Neuronal stem cell (in vitro differentiated cells): ENCODE measurements at regions not wholly inside any gene's neighbourhood (a gene's known extent, or its start where the extent isn't known, plus 50 kb on each side); places are given as distances from the start of the nearest gene placed in this dataset.

ENCODE experiments used
- DNase-seq: peaks from one replicate; pipeline ENCODE4 v3.0.0-alpha.2; 2013; ENCODE audit warnings: low spot score
- H2AFZ ChIP-seq: one replicate; pipeline ENCODE4 v1.6.1; 2013; ENCODE audit warnings: mild to moderate bottlenecking, low read length, inconsistent platforms
- H2AK5ac ChIP-seq: 2 replicates; pipeline ENCODE4 v1.6.1; 2013; ENCODE audit warnings: low read depth, mild to moderate bottlenecking, inconsistent platforms, low read length, moderate library complexity, mixed read lengths
- H2BK120ac ChIP-seq: 2 replicates; pipeline ENCODE4 v1.6.1; 2013; ENCODE audit warnings: low read depth, mild to moderate bottlenecking, inconsistent platforms, low read length, moderate library complexity, mixed read lengths
- H2BK12ac ChIP-seq: one replicate; pipeline ENCODE4 v1.6.1; 2013; ENCODE audit warnings: low read length, inconsistent platforms
- H2BK15ac ChIP-seq: 2 replicates; pipeline ENCODE4 v1.6.1; 2013; ENCODE audit warnings: mild to moderate bottlenecking, low read length, inconsistent platforms, mixed read lengths
- H2BK5ac ChIP-seq: one replicate; pipeline ENCODE4 v1.6.1; 2013; ENCODE audit warnings: inconsistent platforms, mild to moderate bottlenecking, low read length, moderate library complexity
- H3K14ac ChIP-seq: one replicate; pipeline ENCODE4 v1.6.1; 2013; ENCODE audit warnings: low read length, inconsistent platforms
- H3K18ac ChIP-seq: 2 replicates; pipeline ENCODE4 v1.6.1; 2013; ENCODE audit warnings: low read length, inconsistent platforms
- H3K23ac ChIP-seq: 2 replicates; pipeline ENCODE4 v1.6.1; 2013; ENCODE audit warnings: low read depth, mild to moderate bottlenecking, mixed read lengths, low read length, inconsistent platforms; ENCODE audit not compliant: poor library complexity
- H3K27ac ChIP-seq: replicated peaks from 3 replicates; pipeline ENCODE4 v1.5.1; 2013; ENCODE audit warnings: low read length, inconsistent platforms
- H3K27me3 ChIP-seq, 3 experiments: 2 replicates each; pipeline ENCODE4 v1.6.1; 2013; ENCODE audit warnings: low read length in 3 of 3, mild to moderate bottlenecking in 2 of 3, inconsistent platforms in 1 of 3, low read depth in 1 of 3, mixed read lengths in 1 of 3, moderate library complexity in 1 of 3; ENCODE audit not compliant: control insufficient read depth in 3 of 3, insufficient read depth in 3 of 3
- H3K36me3 ChIP-seq, 2 donors: replicated peaks in 1 of 2; 2 replicates each; pipeline ENCODE4 v1.6.1; 2013; ENCODE audit warnings: low read length in 2 of 2; ENCODE audit not compliant: control insufficient read depth in 2 of 2, insufficient read depth in 2 of 2
- H3K4ac ChIP-seq: 2 replicates; pipeline ENCODE4 v1.6.1; 2013; ENCODE audit warnings: inconsistent platforms, mild to moderate bottlenecking, low read length, moderate library complexity
- H3K4me1 ChIP-seq, 2 donors: 1 replicate in 1 of 2; 2 replicates in 1 of 2; pipeline ENCODE4 v1.6.1; 2013; ENCODE audit warnings: low read length in 2 of 2, low read depth in 1 of 2; ENCODE audit not compliant: control insufficient read depth in 2 of 2, insufficient read depth in 1 of 2
- H3K4me2 ChIP-seq: one replicate; pipeline ENCODE4 v1.6.1; 2013; ENCODE audit warnings: mild to moderate bottlenecking, low read length, inconsistent platforms; ENCODE audit not compliant: insufficient read depth, poor library complexity, severe bottlenecking
- H3K4me3 ChIP-seq, 2 donors: 2 replicates each; pipeline ENCODE4 v1.5.1; 2013; ENCODE audit warnings: low read length in 2 of 2, mild to moderate bottlenecking in 2 of 2, inconsistent platforms in 1 of 2, moderate library complexity in 1 of 2
- H3K79me1 ChIP-seq: one replicate; pipeline ENCODE4 v1.6.1; 2013; ENCODE audit warnings: low read depth, mild to moderate bottlenecking, inconsistent platforms, low read length, moderate library complexity
- H3K9ac ChIP-seq: one replicate; pipeline ENCODE4 v1.6.1; 2013; ENCODE audit warnings: mild to moderate bottlenecking, low read depth, low read length, inconsistent platforms; ENCODE audit not compliant: poor library complexity
- H3K9me3 ChIP-seq, 2 donors: replicated peaks in 1 of 2; 2 replicates each; pipeline versions ENCODE3 to v1.6.1; 2013; ENCODE audit warnings: low read length in 2 of 2, mild to moderate bottlenecking in 2 of 2, inconsistent platforms in 1 of 2, low read depth in 1 of 2, mixed read lengths in 1 of 2, moderate library complexity in 1 of 2; ENCODE audit not compliant: control insufficient read depth in 2 of 2, insufficient read depth in 1 of 2
- H4K8ac ChIP-seq: one replicate; pipeline ENCODE4 v1.6.1; 2013; ENCODE audit warnings: low read depth, mild to moderate bottlenecking, inconsistent platforms, low read length, moderate library complexity
- H4K91ac ChIP-seq: one replicate; pipeline ENCODE4 v1.6.1; 2013; ENCODE audit warnings: low read length, low read depth, mild to moderate bottlenecking, inconsistent platforms; ENCODE audit not compliant: poor library complexity
- WGBS, 2 donors: extraction: QIAGEN DNeasy Blood & Tissue Kit; methylation state at CpG; one replicate each; pipeline ENCODE4 v1.1.7; 2013; ENCODE audit warnings: missing lambda C conversion rate in 2 of 2, mixed read lengths in 1 of 2; ENCODE audit not compliant: insufficient read length in 2 of 2, insufficient replicate concordance in 1 of 2; ENCODE audit errors: extremely low coverage in 2 of 2; 5-methylcytosine and 5-hydroxymethylcytosine counted together

DNA sequence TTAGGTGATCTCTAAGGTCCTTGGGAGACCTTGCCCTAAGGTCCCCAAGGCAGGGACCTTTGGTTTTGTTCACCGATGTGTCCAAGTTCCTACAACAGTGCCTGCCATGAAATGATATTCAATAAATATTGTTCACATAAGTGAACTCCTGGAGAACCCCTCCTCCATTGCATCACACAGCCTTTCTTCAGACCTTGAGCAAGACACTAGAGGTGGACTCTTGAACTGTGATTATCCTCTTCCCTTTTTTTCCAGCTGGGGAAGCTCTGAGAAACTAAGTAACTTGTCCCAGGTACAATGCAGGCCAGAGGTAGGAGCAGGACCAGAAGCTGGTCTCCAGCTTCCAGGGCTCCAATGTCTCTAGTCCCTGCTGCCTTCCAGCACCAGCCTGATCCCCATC, 76.6 kb upstream of the LMO1 start:
- H2BK15ac ChIP-seq, result no peak overlapping the region
- H2BK12ac ChIP-seq, result no peak overlapping the region

DNA sequence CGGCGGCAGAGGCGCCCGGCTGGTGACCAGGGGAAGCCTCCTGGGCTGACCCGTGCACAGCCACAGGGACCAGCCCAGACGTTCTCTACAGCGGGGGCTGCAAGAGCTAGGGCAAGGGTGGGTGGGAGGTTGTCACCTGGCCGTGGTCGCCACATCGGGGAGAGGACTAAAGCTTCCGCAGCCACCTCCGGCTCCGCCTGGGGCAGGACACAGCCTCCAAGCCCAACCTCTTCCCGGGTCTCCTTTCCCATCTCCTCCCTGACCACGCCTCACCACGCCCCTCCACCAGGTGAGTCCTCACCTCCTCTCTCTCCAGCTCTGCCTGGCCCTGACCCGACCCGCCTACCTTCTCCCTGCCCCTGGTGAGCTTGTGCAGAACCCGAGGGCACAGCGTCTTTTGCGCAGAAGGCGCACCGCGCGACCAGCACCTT, 75.9 kb upstream of the LMO1 start:
- H3K27ac ChIP-seq, result no peak overlapping the region
- no peak overlapping the region for H3K9ac ChIP-seq
- no peaks in the 10 kb centered on the region for H3K27me3 ChIP-seq
- no peak for DNase-seq
- H3K14ac ChIP-seq, result peak overlapping the region; percentile 66
- no peak overlapping the region for H4K91ac ChIP-seq
- H3K4me3 ChIP-seq, result no peak overlapping the region
- H3K4me2 ChIP-seq, result no peak overlapping the region
- no peak overlapping the region for H2BK15ac ChIP-seq
- peak overlapping the region; percentile 20 for H3K23ac ChIP-seq
- H3K36me3 ChIP-seq, result no peaks in the 10 kb centered on the region
- no peak overlapping the region for H3K4ac ChIP-seq
- no peak overlapping the region for H2BK5ac ChIP-seq
- no peak overlapping the region for H4K8ac ChIP-seq
- peak overlapping the region; percentile 24 for H3K18ac ChIP-seq
- no peaks in the 10 kb centered on the region for H3K79me1 ChIP-seq
- H2AFZ ChIP-seq, result no peak overlapping the region
- H2BK120ac ChIP-seq, result no peak overlapping the region
- no CpG with 5 or more reads among the region's 25 CpGs for WGBS, 2 donors
- H2BK12ac ChIP-seq, result peak overlapping the region; percentile 42
- H2AK5ac ChIP-seq, result peak overlapping the region; percentile 64
- H3K9me3 ChIP-seq, result no peaks in the 10 kb centered on the region
- peaks cover 4 to 12% of the 10 kb centered on the region in 2 donors for H3K4me1 ChIP-seq

More for the DNA sequence above, 76.6 kb upstream of the LMO1 start:
- Histone ChIP-seq H3K14ac (no peak overlapping the region), H3K9ac (no peak overlapping the region), H4K91ac (no peak overlapping the region), H3K27me3 (no peaks in the 10 kb centered on the region), H3K79me1 (no peaks in the 10 kb centered on the region), H3K4me2 (no peak overlapping the region), H3K23ac (peak overlapping the region; percentile 12), H3K27ac (no peak overlapping the region), H2AK5ac (no peak overlapping the region), H3K4me3 (no peak overlapping the region), H3K36me3 (no peaks in the 10 kb centered on the region), H3K4me1 (peaks cover 4 to 12% of the 10 kb centered on the region in 2 donors), H2AFZ (no peak overlapping the region), H3K9me3 (no peaks in the 10 kb centered on the region), H3K18ac (no peak overlapping the region), H2BK120ac (no peak overlapping the region), H3K4ac (no peak overlapping the region), H2BK5ac (no peak overlapping the region), H4K8ac (no peak overlapping the region)
- DNase-seq, result no peak
- WGBS, 2 donors, result no CpG with 5 or more reads among the region's 1 CpG

DNA sequence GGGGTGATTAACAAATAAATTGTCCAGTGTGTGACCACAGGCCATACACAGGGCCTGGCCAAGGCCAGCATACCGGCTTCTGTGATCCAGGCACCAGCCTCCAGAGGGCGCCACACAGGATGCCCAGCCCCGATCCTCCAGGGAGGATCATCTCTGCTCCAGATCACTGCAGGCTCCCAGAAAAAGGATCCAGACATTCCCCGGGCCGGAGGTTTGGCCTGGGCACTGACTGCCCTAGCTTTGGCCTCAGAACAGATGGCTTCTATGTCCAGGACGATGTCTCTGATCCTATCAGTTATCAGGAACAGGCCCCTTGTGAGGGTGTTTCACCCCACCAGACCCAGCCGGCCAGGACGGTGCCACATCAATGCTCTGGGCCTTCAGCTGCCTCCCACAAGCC, 74.5 kb upstream of the LMO1 start:
- no CpG with 5 or more reads among the region's 8 CpGs for WGBS, 2 donors
- Histone ChIP-seq H3K36me3 (no peaks in the 10 kb centered on the region), H2BK15ac (no peak overlapping the region)

DNA sequence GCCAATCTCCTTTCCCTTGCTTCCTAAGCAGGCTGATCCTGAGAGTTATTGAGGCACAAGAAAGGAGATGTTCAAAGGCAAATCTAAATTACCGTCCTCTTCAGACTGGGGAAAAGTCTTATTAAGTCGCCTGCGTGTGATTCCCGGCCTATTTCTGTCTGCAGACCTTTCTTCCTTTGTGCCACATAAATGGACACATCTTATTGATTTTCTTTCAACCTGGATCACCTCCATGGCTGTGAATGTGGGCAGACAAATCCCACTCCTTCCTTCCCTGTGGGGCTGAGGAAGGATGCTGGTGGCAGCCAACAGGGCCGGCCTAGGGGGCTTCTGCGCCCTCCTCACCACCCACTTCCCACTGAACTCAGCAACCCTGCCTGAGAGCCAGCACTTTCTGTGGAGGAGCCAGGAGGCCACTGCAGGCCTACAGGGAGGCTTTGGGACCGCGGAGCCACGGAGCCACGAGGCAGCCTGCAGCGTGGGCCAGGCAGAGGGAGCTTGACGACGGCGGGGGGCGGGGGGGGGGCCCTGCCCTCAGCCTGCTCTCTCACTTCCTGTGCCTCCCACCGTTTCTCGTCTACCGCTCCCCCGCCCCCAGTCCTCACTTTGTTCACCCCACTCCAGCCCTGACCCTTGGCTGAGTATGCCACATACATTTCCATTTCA, 73.6 kb upstream of the LMO1 start:
- no peak overlapping the region for H3K9ac ChIP-seq
- H3K4ac ChIP-seq, result no peak overlapping the region
- no peak overlapping the region for H4K91ac ChIP-seq
- no peak overlapping the region for H2BK120ac ChIP-seq
- H3K27ac ChIP-seq, result no peak overlapping the region
- H2BK15ac ChIP-seq, result peak overlapping the region; percentile 32
- H3K9me3 ChIP-seq, result no peaks in the 10 kb centered on the region
- H3K18ac ChIP-seq, result peak overlapping the region; percentile 58
- no peak overlapping the region for H3K14ac ChIP-seq
- no peak overlapping the region for H3K4me3 ChIP-seq
- WGBS, 2 donors, result no CpG with 5 or more reads among the region's 19 CpGs
- no peaks in the 10 kb centered on the region for H3K36me3 ChIP-seq
- no peaks in the 10 kb centered on the region for H3K79me1 ChIP-seq
- peak overlapping the region; percentile 76 for H2BK12ac ChIP-seq
- DNase-seq, result no peak
- peak overlapping the region; percentile 57 for H2AFZ ChIP-seq
- H3K4me2 ChIP-seq, result no peak overlapping the region
- peaks cover 12 to 30% of the 10 kb centered on the region in 2 donors for H3K4me1 ChIP-seq
- H4K8ac ChIP-seq, result peak overlapping the region; percentile 24
- peak overlapping the region; percentile 38 for H3K23ac ChIP-seq
- peak overlapping the region; percentile 67 for H2AK5ac ChIP-seq
- no peaks in the 10 kb centered on the region for H3K27me3 ChIP-seq
- H2BK5ac ChIP-seq, result peak overlapping the region; percentile 14

More for the DNA sequence above, 74.5 kb upstream of the LMO1 start:
- H3K4me1 ChIP-seq, result peaks cover 12 to 23% of the 10 kb centered on the region in 2 donors
- H3K27ac ChIP-seq, result no peak overlapping the region
- H2BK5ac ChIP-seq, result no peak overlapping the region
- H4K91ac ChIP-seq, result no peak overlapping the region
- no peak overlapping the region for H3K4me2 ChIP-seq
- no peak overlapping the region for H2BK120ac ChIP-seq
- H3K79me1 ChIP-seq, result no peaks in the 10 kb centered on the region
- peak overlapping the region; percentile 1 for H2AK5ac ChIP-seq
- H3K4ac ChIP-seq, result no peak overlapping the region
- no peak for DNase-seq
- no peaks in the 10 kb centered on the region for H3K27me3 ChIP-seq
- H3K9ac ChIP-seq, result peak overlapping the region; percentile 24
- peak overlapping the region; percentile 4 for H3K18ac ChIP-seq
- peak overlapping the region; percentile 57 for H2AFZ ChIP-seq
- H3K9me3 ChIP-seq, result no peaks in the 10 kb centered on the region
- H2BK12ac ChIP-seq, result no peak overlapping the region
- no peak overlapping the region for H3K4me3 ChIP-seq
- no peak overlapping the region for H4K8ac ChIP-seq
- no peak overlapping the region for H3K23ac ChIP-seq
- H3K14ac ChIP-seq, result no peak overlapping the region
